HEK293 (cell line): ENCODE measurements at regions not wholly inside any gene's neighbourhood (a gene's known extent, or its start where the extent isn't known, plus 50 kb on each side); places are given as distances from the start of the nearest gene placed in this dataset.

Experiments
- INSM2 ChIP-seq: fragments of 450-650 bp; formaldehyde crosslinking; IDR thresholded peaks from 2 replicates; pipeline ENCODE4 v1.5.1; 2016; ENCODE audit warnings: missing biosample characterization, missing genetic modification characterization
- KLF9 ChIP-seq: fragments of 450-650 bp; formaldehyde crosslinking; IDR thresholded peaks from 2 replicates; pipeline ENCODE4 v1.5.1; 2016; ENCODE audit warnings: missing biosample characterization, missing genetic modification characterization, low read depth
- PATZ1 ChIP-seq: fragments of 450-650 bp; formaldehyde crosslinking; IDR thresholded peaks from 2 replicates; pipeline ENCODE4 v1.5.1; 2016; ENCODE audit warnings: missing biosample characterization, missing genetic modification characterization
- SCRT1 ChIP-seq: fragments of 450-650 bp; formaldehyde crosslinking; IDR thresholded peaks from 2 replicates; pipeline ENCODE4 v1.5.1; 2016; ENCODE audit warnings: missing biosample characterization, missing genetic modification characterization, borderline replicate concordance
- ZBTB8A ChIP-seq: fragments of 450-650 bp; formaldehyde crosslinking; IDR thresholded peaks from 2 replicates; pipeline ENCODE4 v1.5.1; 2016; ENCODE audit warnings: missing biosample characterization, missing genetic modification characterization
- ZNF549 ChIP-seq: fragments of 450-650 bp; IDR thresholded peaks from 2 replicates; pipeline ENCODE4 v1.5.1; 2018; ENCODE audit warnings: missing biosample characterization, missing genetic modification characterization, mild to moderate bottlenecking, inconsistent platforms, moderate library complexity
- TF ChIP-seq, protein P1 (sequence below): fragments of 450-650 bp; formaldehyde crosslinking; IDR thresholded peaks from 2 replicates; pipeline ENCODE4 v1.5.1; 2016; ENCODE audit warnings: missing biosample characterization, missing genetic modification characterization
- TF ChIP-seq, protein P2 (sequence below): fragments of 450-650 bp; IDR thresholded peaks from 2 replicates; pipeline ENCODE4 v1.5.1; 2018; ENCODE audit warnings: missing biosample characterization, missing genetic modification characterization

- TF ChIP-seq, protein P1, sequence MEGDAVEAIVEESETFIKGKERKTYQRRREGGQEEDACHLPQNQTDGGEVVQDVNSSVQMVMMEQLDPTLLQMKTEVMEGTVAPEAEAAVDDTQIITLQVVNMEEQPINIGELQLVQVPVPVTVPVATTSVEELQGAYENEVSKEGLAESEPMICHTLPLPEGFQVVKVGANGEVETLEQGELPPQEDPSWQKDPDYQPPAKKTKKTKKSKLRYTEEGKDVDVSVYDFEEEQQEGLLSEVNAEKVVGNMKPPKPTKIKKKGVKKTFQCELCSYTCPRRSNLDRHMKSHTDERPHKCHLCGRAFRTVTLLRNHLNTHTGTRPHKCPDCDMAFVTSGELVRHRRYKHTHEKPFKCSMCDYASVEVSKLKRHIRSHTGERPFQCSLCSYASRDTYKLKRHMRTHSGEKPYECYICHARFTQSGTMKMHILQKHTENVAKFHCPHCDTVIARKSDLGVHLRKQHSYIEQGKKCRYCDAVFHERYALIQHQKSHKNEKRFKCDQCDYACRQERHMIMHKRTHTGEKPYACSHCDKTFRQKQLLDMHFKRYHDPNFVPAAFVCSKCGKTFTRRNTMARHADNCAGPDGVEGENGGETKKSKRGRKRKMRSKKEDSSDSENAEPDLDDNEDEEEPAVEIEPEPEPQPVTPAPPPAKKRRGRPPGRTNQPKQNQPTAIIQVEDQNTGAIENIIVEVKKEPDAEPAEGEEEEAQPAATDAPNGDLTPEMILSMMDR (tag by site-specific recombination), result no peak
- no peak for TF ChIP-seq ZNF549 (tag by site-specific recombination)
- TF ChIP-seq INSM2, result no peak
- no peak for TF ChIP-seq KLF9 (tag by site-specific recombination)
- TF ChIP-seq SCRT1 (tag by site-specific recombination), result no peak
- TF ChIP-seq PATZ1 (tag by site-specific recombination), result no peak
- no peak for TF ChIP-seq ZBTB8A (tag by site-specific recombination)
- TF ChIP-seq, protein P2, sequence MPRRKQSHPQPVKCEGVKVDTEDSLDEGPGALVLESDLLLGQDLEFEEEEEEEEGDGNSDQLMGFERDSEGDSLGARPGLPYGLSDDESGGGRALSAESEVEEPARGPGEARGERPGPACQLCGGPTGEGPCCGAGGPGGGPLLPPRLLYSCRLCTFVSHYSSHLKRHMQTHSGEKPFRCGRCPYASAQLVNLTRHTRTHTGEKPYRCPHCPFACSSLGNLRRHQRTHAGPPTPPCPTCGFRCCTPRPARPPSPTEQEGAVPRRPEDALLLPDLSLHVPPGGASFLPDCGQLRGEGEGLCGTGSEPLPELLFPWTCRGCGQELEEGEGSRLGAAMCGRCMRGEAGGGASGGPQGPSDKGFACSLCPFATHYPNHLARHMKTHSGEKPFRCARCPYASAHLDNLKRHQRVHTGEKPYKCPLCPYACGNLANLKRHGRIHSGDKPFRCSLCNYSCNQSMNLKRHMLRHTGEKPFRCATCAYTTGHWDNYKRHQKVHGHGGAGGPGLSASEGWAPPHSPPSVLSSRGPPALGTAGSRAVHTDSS (tag by site-specific recombination), result no peak
These were observed 78.4 kb upstream of the FANCL start for GRCh38 chr2:58319481-58319880.
